Ectodermal cell (in vitro differentiated cells): ENCODE measurements at regions not wholly inside any gene's neighbourhood (a gene's known extent, or its start where the extent isn't known, plus 50 kb on each side); places are given as distances from the start of the nearest gene placed in this dataset.

Source experiments
- H3K27ac ChIP-seq: 2 replicates; pipeline ENCODE4 v1.7.0; 2013; ENCODE audit warnings: mild to moderate bottlenecking, low read depth, low read length; ENCODE audit not compliant: insufficient read depth, poor library complexity, severe bottlenecking
- H3K27me3 ChIP-seq: 2 replicates; pipeline ENCODE4 v1.7.0; 2013; ENCODE audit warnings: mild to moderate bottlenecking, low read length; ENCODE audit not compliant: insufficient read depth, control insufficient read depth, poor library complexity, severe bottlenecking
- H3K36me3 ChIP-seq: one replicate; pipeline ENCODE4 v1.7.0; 2013; ENCODE audit warnings: low read length; ENCODE audit not compliant: control insufficient read depth, insufficient read depth
- H3K4me1 ChIP-seq: one replicate; pipeline ENCODE4 v1.7.0; 2013; ENCODE audit warnings: low read length; ENCODE audit not compliant: control insufficient read depth, insufficient read depth
- H3K4me3 ChIP-seq: 2 replicates; pipeline ENCODE4 v1.7.0; 2013; ENCODE audit warnings: low read depth, low read length, control low read depth; ENCODE audit not compliant: insufficient read depth
- H3K9me3 ChIP-seq: 2 replicates; pipeline ENCODE4 v1.7.0; 2013; ENCODE audit warnings: mild to moderate bottlenecking, low read length, moderate library complexity; ENCODE audit not compliant: control insufficient read depth
- WGBS, 2 experiments: methylation state at CpG; one replicate each; pipeline ENCODE4 v1.1.7; 2013; ENCODE audit warnings: missing lambda C conversion rate in 2 of 2; 5-methylcytosine and 5-hydroxymethylcytosine counted together

- WGBS, 2 experiments: 94 to 96% methylated on average over 5 of the region's 5 CpGs
- no peaks in the 10 kb centered on the region for H3K36me3 ChIP-seq
- H3K9me3 ChIP-seq: peaks cover 2% of the 10 kb centered on the region
- no peaks in the 10 kb centered on the region for H3K4me1 ChIP-seq
- H3K27ac ChIP-seq: no peak overlapping the region
- H3K4me3 ChIP-seq: no peak overlapping the region
- H3K27me3 ChIP-seq: no peaks in the 10 kb centered on the region
These were observed 1474.0 kb downstream of the PCDH9 start for GRCh38 chr13:65756071-65756671.

- Histone ChIP-seq H3K4me3 (no peak overlapping the region), H3K27me3 (no peaks in the 10 kb centered on the region), H3K9me3 (no peaks in the 10 kb centered on the region), H3K27ac (no peak overlapping the region), H3K4me1 (no peaks in the 10 kb centered on the region), H3K36me3 (no peaks in the 10 kb centered on the region)
- WGBS, 2 experiments: 92 to 95% methylated on average over 19 of the region's 19 CpGs
These were observed 1481.9 kb downstream of the PCDH9 start for GRCh38 chr13:65748227-65748626.

- no peaks in the 10 kb centered on the region for H3K27me3 ChIP-seq
- H3K4me1 ChIP-seq: no peaks in the 10 kb centered on the region
- H3K4me3 ChIP-seq: no peak overlapping the region
- H3K36me3 ChIP-seq: no peaks in the 10 kb centered on the region
- H3K27ac ChIP-seq: no peak overlapping the region
- H3K9me3 ChIP-seq: no peaks in the 10 kb centered on the region
- WGBS, 2 experiments: 96 to 97% methylated on average over 2 to 4 of the region's 4 CpGs
These were observed 1483.7 kb downstream of the PCDH9 start for GRCh38 chr13:65746406-65746921.

- WGBS, 2 experiments: 90 to 97% methylated on average over 2 of the region's 2 CpGs
- Histone ChIP-seq H3K4me1 (no peaks in the 10 kb centered on the region), H3K36me3 (no peaks in the 10 kb centered on the region), H3K27ac (no peak overlapping the region), H3K9me3 (no peaks in the 10 kb centered on the region), H3K27me3 (no peaks in the 10 kb centered on the region), H3K4me3 (no peak overlapping the region)
These were observed 1485.3 kb downstream of the PCDH9 start for GRCh38 chr13:65744836-65745235.

GRCh38 chr13:65733110-65733509, 1497.0 kb downstream of the PCDH9 start:
- WGBS, 2 experiments: 100% methylated on average over 1 of the region's 1 CpG; no CpG with 5 or more reads in 1 of the 2 experiments
- Histone ChIP-seq H3K9me3 (no peaks in the 10 kb centered on the region), H3K27ac (no peak overlapping the region), H3K4me1 (no peaks in the 10 kb centered on the region), H3K27me3 (no peaks in the 10 kb centered on the region), H3K4me3 (no peak overlapping the region), H3K36me3 (no peaks in the 10 kb centered on the region)

- WGBS, 2 experiments: 96 to 98% methylated on average over 4 of the region's 4 CpGs
- Histone ChIP-seq H3K27me3 (no peaks in the 10 kb centered on the region), H3K27ac (no peak overlapping the region), H3K4me3 (no peak overlapping the region), H3K9me3 (no peaks in the 10 kb centered on the region), H3K4me1 (no peaks in the 10 kb centered on the region), H3K36me3 (no peaks in the 10 kb centered on the region)
These were observed 1503.1 kb downstream of the PCDH9 start for GRCh38 chr13:65727070-65727469.

GRCh38 chr13:65725006-65725405, 1505.1 kb downstream of the PCDH9 start:
- H3K4me1 ChIP-seq: no peaks in the 10 kb centered on the region
- H3K4me3 ChIP-seq: no peak overlapping the region
- H3K27me3 ChIP-seq: no peaks in the 10 kb centered on the region
- no peaks in the 10 kb centered on the region for H3K36me3 ChIP-seq
- H3K9me3 ChIP-seq: no peaks in the 10 kb centered on the region
- H3K27ac ChIP-seq: no peak overlapping the region
- WGBS, 2 experiments: 83 to 90% methylated on average over 3 of the region's 3 CpGs

- 94 to 95% methylated on average over 2 to 3 of the region's 4 CpGs for WGBS, 2 experiments
- Histone ChIP-seq H3K4me1 (no peaks in the 10 kb centered on the region), H3K27me3 (no peaks in the 10 kb centered on the region), H3K9me3 (no peaks in the 10 kb centered on the region), H3K4me3 (no peak overlapping the region), H3K27ac (no peak overlapping the region), H3K36me3 (no peaks in the 10 kb centered on the region)
These were observed 1505.9 kb downstream of the PCDH9 start for GRCh38 chr13:65724226-65724625.

GRCh38 chr13:65722506-65722905, 1507.6 kb downstream of the PCDH9 start:
- no peak overlapping the region for H3K4me3 ChIP-seq
- WGBS, 2 experiments: 94 to 96% methylated on average over 5 to 6 of the region's 6 CpGs
- no peaks in the 10 kb centered on the region for H3K9me3 ChIP-seq

GRCh38 chr13:65719831-65720230, 1510.3 kb downstream of the PCDH9 start:
- H3K4me3 ChIP-seq: no peak overlapping the region
- H3K4me1 ChIP-seq: no peaks in the 10 kb centered on the region
- no peaks in the 10 kb centered on the region for H3K36me3 ChIP-seq
- no peaks in the 10 kb centered on the region for H3K9me3 ChIP-seq
- H3K27me3 ChIP-seq: no peaks in the 10 kb centered on the region
- 94 to 98% methylated on average over 2 of the region's 2 CpGs for WGBS, 2 experiments
- no peak overlapping the region for H3K27ac ChIP-seq

More at GRCh38 chr13:65722506-65722905, 1507.6 kb downstream of the PCDH9 start:
- Histone ChIP-seq H3K4me1 (no peaks in the 10 kb centered on the region), H3K27me3 (no peaks in the 10 kb centered on the region), H3K36me3 (no peaks in the 10 kb centered on the region), H3K27ac (no peak overlapping the region)
